H1 (cell line): ENCODE measurements at regions not wholly inside any gene's neighbourhood (a gene's known extent, or its start where the extent isn't known, plus 50 kb on each side); places are given as distances from the start of the nearest gene placed in this dataset.

Experiments
- CHD7 ChIP-seq: fragments of 300-600 bp; sonication (generic); IDR thresholded peaks from 2 replicates; pipeline ENCODE4 v1.7.1; 2012; ENCODE audit warnings: low read length, moderate library complexity, mild to moderate bottlenecking, inconsistent platforms; ENCODE audit not compliant: insufficient replicate concordance
- CREB1 ChIP-seq: IDR thresholded peaks from 2 replicates; pipeline ENCODE4 v1.6.1; 2012; ENCODE audit warnings: inconsistent platforms
- MAFK ChIP-seq: IDR thresholded peaks from 2 replicates; pipeline ENCODE4 v1.6.1; 2012; ENCODE audit warnings: low read depth, mild to moderate bottlenecking, improper control_type of control experiment, low read length
- POLR2A ChIP-seq, 2 experiments: IDR thresholded peaks; 1 replicate in 1 of 2; 2 replicates in 1 of 2; pipeline ENCODE4 v1.6.1; 2011; ENCODE audit warnings: low read depth in 2 of 2, low read length in 2 of 2, mild to moderate bottlenecking in 2 of 2; ENCODE audit errors: control extremely low read depth in 1 of 2
- SUZ12 ChIP-seq: fragments of 200-600 bp; sonication (generic); IDR thresholded peaks from 2 replicates; pipeline ENCODE4 v1.6.1; 2012; ENCODE audit warnings: mild to moderate bottlenecking, inconsistent platforms, low read length, moderate library complexity, mixed read lengths
- USF2 ChIP-seq: IDR thresholded peaks from 2 replicates; pipeline ENCODE4 v1.6.1; 2011; ENCODE audit warnings: low read length, improper control_type of control experiment

- TF ChIP-seq CHD7 (no peak), CREB1 (no peak), SUZ12 (no peak), USF2 (no peak), POLR2A (IDR thresholded peaks at IDR 0.05; ENCODE audit: control extremely low read depth in 1 of 2, low read depth in 2 of 2, low read length in 2 of 2) (no peak), MAFK (no peak)
These were observed 1706.8 kb upstream of the PCDH7 start (continued) for GRCh38 chr4:29013341-29013740.
